Pons (tissue), 1 donor: ENCODE measurements at regions not wholly inside any gene's neighbourhood (a gene's known extent, or its start where the extent isn't known, plus 50 kb on each side); places are given as distances from the start of the nearest gene placed in this dataset.

Source experiments
- DNase-seq: peaks from one replicate; pipeline ENCODE4 v3.0.0-alpha.2; 2016; ENCODE audit warnings: low spot score

DNA sequence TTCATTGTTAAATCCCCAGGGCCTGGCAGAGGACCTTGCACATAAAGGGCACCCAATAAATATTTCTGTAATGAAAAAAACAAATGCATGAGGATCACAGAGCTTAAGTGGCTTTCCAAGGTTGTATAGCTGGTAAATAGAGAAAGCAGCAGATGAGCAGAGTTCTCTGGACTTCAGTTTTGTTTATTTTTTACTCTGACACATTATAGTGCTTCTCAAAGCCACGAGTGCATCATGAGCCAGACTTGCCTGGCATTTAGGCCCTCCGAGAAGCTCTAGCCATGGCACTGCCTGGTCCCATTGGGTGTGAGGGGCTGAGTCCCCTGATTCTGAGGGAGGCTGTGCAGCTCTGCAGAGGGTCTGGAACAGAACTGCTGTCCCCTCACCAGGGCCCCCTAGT lies 87.2 kb upstream of the ZNF32 start:
- no peak for DNase-seq

- DNase-seq, result no peak
These were observed 86.0 kb upstream of the ZNF32 start for GRCh38 chr10:43734716-43735115.

GRCh38 chr10:43731486-43731885 lies 82.8 kb upstream of the ZNF32 start:
- no peak for DNase-seq

DNA sequence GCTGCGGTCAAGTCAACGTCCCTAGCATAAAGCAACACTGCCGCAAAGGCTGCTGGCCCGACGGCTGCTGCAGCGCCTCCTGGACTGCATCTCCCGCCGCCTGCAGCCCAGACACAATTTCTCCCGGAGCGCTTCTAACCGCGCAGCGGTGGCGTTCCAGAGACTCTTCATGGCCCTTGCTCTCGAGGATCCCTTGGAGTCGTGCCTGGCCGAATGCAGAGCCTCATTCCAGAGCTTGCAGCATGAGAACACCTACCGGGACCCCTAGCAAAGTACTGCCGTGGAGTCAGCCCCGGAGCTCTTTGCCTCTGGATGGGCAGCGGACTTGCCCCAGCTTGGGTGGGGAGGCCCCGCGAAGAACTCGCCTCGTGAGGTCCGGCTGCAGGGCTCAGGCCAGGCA lies 79.7 kb upstream of the ZNF32 start:
- DNase-seq, result no peak

DNA sequence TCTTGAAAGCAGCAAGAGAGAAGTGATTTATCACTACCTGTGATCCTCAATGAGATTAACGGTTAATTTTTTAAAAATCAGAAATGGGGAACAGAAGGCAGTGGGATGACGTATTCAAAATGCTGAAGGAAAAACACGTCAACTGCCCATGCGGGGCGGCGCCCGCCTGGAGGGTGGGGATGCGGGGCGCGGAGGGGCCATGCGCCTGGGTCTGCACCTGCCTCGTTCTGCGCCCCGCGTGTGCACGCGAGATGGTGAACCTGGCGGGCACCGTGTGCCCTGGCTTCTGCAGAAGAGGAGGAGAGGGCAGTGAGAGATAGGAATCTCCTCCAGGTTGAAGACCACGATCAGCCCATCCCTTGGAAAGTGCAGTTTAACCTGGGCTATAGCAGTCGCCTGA lies 79.3 kb upstream of the ZNF32 start:
- no peak for DNase-seq

DNA sequence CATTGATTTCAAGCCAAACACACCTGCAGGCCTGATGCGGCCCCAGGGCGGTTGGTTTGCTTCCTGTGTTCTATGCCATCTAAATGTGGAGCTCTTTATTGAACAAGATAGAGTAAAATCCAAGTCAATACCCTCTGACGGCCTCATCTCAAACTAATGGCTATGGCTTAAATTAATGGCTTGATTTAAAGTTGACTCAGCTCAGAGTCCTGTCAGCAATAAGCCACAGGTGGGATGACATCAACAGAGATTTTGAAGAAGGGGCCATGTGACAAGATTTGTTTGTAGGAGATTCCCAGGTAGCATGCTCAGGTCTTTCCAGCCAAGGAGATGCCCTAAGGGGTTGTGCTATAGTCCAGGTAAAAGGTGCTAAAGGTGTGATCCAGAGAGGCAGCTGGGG lies 66.7 kb upstream of the ZNF32 start:
- no peak for DNase-seq

DNA sequence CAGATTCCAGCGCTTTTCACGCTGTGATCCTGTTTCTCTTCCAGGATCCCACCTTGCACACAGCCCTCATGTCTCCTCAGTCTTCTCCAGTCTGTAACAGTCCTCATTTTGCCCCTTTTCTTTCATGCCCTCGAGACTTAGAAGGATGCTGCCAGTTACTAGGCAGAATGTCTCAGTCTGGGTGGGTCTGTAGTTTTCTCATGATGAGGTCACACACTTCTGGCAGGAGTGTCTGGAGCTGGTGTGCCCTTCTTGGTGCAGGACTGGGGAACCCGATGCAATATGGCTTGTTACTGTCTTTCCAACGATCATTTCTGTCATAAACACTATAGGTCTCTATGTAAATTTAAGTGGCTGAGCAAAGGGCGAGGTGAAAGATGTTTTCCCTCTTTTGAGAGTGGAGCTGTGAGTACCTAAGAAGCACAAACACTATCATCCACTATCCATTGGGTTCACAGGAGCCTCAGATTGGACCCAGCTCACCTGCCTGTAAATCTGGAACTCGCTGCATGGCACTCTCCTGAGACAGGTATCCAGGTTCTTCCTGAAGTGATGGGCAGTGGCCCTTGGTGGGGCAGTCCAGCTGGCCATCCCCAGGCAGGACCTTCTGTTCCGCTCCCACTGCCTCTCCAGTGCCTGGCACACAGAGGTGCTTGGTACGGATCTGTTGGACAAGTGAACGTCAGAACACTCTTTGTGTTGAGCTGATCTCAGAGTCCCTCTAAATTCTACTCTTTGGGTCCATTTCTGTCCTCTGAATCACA lies 64.3 kb upstream of the ZNF32 start:
- no peak for DNase-seq

- no peak for DNase-seq
These were observed 62.2 kb upstream of the ZNF32 start for GRCh38 chr10:43710772-43711471.

DNA sequence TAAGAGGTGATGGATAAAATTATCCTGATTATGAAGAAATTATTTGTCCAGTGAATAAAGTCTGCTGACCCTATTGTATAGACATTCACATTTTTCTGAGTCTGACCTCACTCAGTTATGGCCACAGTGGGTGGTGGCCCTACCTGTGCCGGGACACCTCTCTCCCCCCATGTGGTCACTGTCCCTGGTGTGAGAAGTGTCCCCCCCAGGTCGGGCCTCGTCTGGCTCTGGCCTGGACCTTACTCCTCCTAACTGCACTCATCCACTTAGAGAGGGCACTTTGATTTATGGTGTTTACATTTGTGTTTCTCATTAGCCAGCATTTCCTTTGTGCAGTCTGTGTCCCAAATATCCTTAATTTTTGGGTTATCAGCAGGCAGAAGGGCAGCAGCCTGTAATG lies 59.6 kb upstream of the ZNF32 start:
- no peak for DNase-seq

GRCh38 chr10:43707770-43708169 lies 59.1 kb upstream of the ZNF32 start:
- DNase-seq, result no peak

GRCh38 chr10:43706166-43706565 lies 57.5 kb upstream of the ZNF32 start:
- DNase-seq, result no peak

DNA sequence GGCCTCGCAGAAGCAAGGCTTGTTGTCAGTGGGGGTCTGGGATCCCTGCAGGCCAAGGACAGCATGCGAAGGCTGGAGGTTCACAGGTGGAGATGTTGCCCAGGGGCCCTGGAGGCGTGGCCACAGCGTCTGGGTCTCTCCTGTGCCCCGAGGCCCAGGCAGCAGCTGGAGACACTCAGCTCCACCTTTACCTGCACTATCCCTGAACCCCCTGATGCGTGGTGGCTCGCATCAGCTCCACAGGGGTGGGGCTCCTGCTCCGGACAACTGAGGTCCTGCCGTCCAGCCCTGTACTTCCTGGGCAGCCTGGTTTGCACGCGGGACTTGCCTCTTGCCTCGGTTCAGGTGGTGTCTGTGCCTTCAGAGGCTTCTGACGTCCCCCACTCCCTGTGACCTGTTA lies 54.6 kb upstream of the ZNF32 start:
- no peak for DNase-seq

GRCh38 chr10:43702936-43703281 lies 54.2 kb upstream of the ZNF32 start:
- DNase-seq, result no peak

GRCh38 chr10:43702213-43702935 lies 53.7 kb upstream of the ZNF32 start:
- DNase-seq, result no peak

DNA sequence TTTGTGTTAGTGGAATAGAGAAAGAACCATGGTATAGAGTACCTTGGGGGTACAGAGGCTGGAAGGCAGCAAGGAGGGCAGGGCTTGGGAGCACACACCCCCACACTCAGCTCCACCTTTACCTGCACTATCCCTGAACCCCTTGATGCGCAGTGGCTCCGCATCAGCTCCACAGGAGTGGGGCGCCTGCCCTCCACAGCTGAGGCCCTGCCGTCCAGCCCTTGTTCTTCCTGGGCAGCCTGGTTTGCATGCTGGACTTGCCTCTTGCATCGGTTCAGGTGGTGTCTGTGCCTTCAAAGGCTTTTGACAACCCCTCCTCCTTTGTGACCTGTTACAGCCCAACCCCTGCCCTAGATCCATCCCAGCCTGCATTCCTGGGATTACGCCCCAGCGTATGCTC lies 52.6 kb upstream of the ZNF32 start:
- no peak for DNase-seq

- no peak for DNase-seq
These were observed 51.6 kb upstream of the ZNF32 start for GRCh38 chr10:43700306-43700705.

DNA sequence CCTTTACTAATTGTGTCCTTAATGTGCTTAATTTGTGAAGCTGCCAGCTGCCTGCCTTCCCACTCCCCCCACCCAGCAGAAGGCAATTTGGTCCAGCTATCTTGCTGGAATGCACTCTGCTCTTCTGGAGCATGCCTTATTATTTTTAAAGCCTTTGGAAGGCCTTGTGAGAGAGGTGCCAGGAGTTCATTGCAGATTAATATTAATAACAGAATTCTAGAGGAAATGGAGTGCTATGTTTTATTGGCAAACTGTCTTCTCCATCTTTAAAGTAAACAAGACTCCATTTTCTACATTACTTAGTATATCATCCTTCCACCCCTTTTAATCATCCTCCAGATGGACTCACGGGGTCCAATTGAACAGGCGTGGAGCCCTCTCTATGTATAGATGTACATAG lies 50.8 kb upstream of the ZNF32 start:
- DNase-seq, result no peak
